Neural cell (in vitro differentiated cells): ENCODE measurements at regions not wholly inside any gene's neighbourhood (a gene's known extent, or its start where the extent isn't known, plus 50 kb on each side); places are given as distances from the start of the nearest gene placed in this dataset.

Experiments used
- H2AFZ ChIP-seq: fragments of 200-600, 300-800 bp; sonication (generic), shearing (Covaris generic); 2 replicates; pipeline ENCODE4 v1.6.0; 2014; ENCODE audit warnings: low read depth, mild to moderate bottlenecking, antibody characterized with exemption, low read length, moderate library complexity
- H3F3A ChIP-seq: fragments of 200-600 bp; shearing (Covaris generic); 2 replicates; pipeline ENCODE4 v1.6.1; 2016; ENCODE audit warnings: mild to moderate bottlenecking, moderate library complexity, mixed read lengths, antibody characterized with exemption, low read length; ENCODE audit not compliant: insufficient read depth, poor library complexity, severe bottlenecking
- H3K27ac ChIP-seq: fragments of 200-600, 300-800 bp; sonication (generic), shearing (Covaris generic); 2 replicates; pipeline ENCODE4 v1.5.1; 2014; ENCODE audit warnings: mild to moderate bottlenecking, low read length, moderate library complexity
- H3K27me3 ChIP-seq: fragments of 300-800, 200-600 bp; sonication (generic), shearing (Covaris generic); 2 replicates; pipeline ENCODE4 v1.6.0; 2014; ENCODE audit warnings: mild to moderate bottlenecking, low read depth, low read length, moderate library complexity; ENCODE audit not compliant: insufficient read depth
- H3K36me3 ChIP-seq: fragments of 300-800, 200-600 bp; sonication (generic), shearing (Covaris generic); 2 replicates; pipeline ENCODE4 v1.5.1; 2014; ENCODE audit warnings: mild to moderate bottlenecking, antibody characterized with exemption, low read length, moderate library complexity; ENCODE audit not compliant: insufficient read depth
- H3K4me2 ChIP-seq: fragments of 300-800, 200-600 bp; sonication (generic), shearing (Covaris generic); 2 replicates; pipeline ENCODE4 v1.6.0; 2014; ENCODE audit warnings: mild to moderate bottlenecking, low read length
- H3K4me3 ChIP-seq: fragments of 300-800, 200-600 bp; sonication (generic), shearing (Covaris generic); 2 replicates; pipeline ENCODE4 v1.5.1; 2014; ENCODE audit warnings: mild to moderate bottlenecking, low read length, moderate library complexity
- H3K79me2 ChIP-seq: fragments of 200-600 bp; shearing (Covaris generic); replicated peaks from 2 replicates; pipeline ENCODE4 v1.6.0; 2014; ENCODE audit warnings: mild to moderate bottlenecking, low read length, moderate library complexity; ENCODE audit not compliant: insufficient read depth
- H3K9ac ChIP-seq: fragments of 300-800, 200-600 bp; sonication (generic), shearing (Covaris generic); 2 replicates; pipeline ENCODE4 v1.6.1; 2016; ENCODE audit warnings: mild to moderate bottlenecking, low read length, mixed read lengths
- H3K9me2 ChIP-seq: fragments of 200-600 bp; shearing (Covaris generic); 2 replicates; pipeline ENCODE4 v1.6.1; 2016; ENCODE audit warnings: mild to moderate bottlenecking, low read length, mixed read lengths; ENCODE audit not compliant: insufficient read depth
- H3K9me3 ChIP-seq: fragments of 200-600, 300-800 bp; sonication (generic), shearing (Covaris generic); 2 replicates; pipeline ENCODE4 v1.6.1; 2016; ENCODE audit warnings: mild to moderate bottlenecking, mixed run types, low read length, moderate library complexity, mixed read lengths
- H4K20me1 ChIP-seq: fragments of 200-600 bp; shearing (Covaris generic); 2 replicates; pipeline ENCODE4 v1.6.1; 2016; ENCODE audit warnings: mild to moderate bottlenecking, mixed run types; ENCODE audit not compliant: insufficient read depth
- EP300 ChIP-seq: fragments of 450-650 bp; conservative IDR thresholded peaks from 2 replicates; pipeline ENCODE4 v1.6.1; 2014; ENCODE audit warnings: antibody characterized with exemption, mild to moderate bottlenecking, moderate library complexity; ENCODE audit not compliant: poor library complexity, severe bottlenecking
- EZH2 ChIP-seq: fragments of 200-600, 300-800 bp; shearing (Covaris generic), sonication (generic); IDR thresholded peaks from 2 replicates; pipeline ENCODE4 v1.6.1; 2014; ENCODE audit warnings: antibody characterized with exemption, low read length, borderline replicate concordance, mild to moderate bottlenecking; ENCODE audit not compliant: insufficient read depth, poor library complexity, severe bottlenecking
- MXI1 ChIP-seq: fragments of 450-650 bp; conservative IDR thresholded peaks from 2 replicates; pipeline ENCODE4 v1.6.1; 2014; ENCODE audit warnings: antibody characterized with exemption, mild to moderate bottlenecking; ENCODE audit not compliant: poor library complexity, severe bottlenecking
- POLR2AphosphoS5 ChIP-seq: IDR thresholded peaks from 2 replicates; pipeline ENCODE4 v1.6.1; 2012
- RAD21 ChIP-seq: fragments of 450-650 bp; conservative IDR thresholded peaks from 2 replicates; pipeline ENCODE4 v1.6.1; 2014; ENCODE audit warnings: antibody characterized with exemption, mild to moderate bottlenecking, moderate library complexity
- SMC3 ChIP-seq: fragments of 450-650 bp; conservative IDR thresholded peaks from 2 replicates; pipeline ENCODE4 v1.6.1; 2014; ENCODE audit warnings: antibody characterized with exemption, mild to moderate bottlenecking, moderate library complexity; ENCODE audit not compliant: poor library complexity
- TAF1 ChIP-seq: IDR thresholded peaks from 2 replicates; pipeline ENCODE4 v1.6.1; 2012; ENCODE audit warnings: low read depth
- TF ChIP-seq, protein P1 (sequence below): IDR thresholded peaks from 2 replicates; pipeline ENCODE4 v1.6.1; 2012; ENCODE audit warnings: borderline replicate concordance
- TF ChIP-seq, protein P2 (sequence below): fragments of 450-650 bp; IDR thresholded peaks from 2 replicates; pipeline ENCODE4 v1.5.1; 2014; ENCODE audit warnings: antibody characterized with exemption, mild to moderate bottlenecking, moderate library complexity; ENCODE audit not compliant: poor library complexity, severe bottlenecking

DNA sequence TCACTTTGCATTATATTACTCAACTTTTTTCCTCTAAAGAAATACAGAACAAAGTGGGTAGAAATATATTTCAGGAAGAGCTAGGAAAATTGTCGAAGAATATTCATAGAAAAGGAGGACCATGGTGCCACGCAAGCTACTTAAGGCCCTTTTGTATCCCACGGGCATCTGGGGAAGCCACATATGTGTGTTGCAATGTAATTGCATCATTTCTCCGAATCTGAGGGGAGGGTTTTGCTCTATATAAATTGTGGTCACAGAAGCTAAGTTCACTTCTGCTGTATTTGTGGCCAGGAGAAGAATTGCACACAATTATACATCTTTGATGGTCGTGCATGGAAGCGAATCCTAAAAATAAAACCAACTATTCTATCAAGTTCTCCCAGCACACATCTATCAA lies 360.3 kb downstream of the IRS1 start:
- Histone ChIP-seq H3K36me3 (no peaks in the 10 kb centered on the region), H3K9ac (no peak overlapping the region)

DNA sequence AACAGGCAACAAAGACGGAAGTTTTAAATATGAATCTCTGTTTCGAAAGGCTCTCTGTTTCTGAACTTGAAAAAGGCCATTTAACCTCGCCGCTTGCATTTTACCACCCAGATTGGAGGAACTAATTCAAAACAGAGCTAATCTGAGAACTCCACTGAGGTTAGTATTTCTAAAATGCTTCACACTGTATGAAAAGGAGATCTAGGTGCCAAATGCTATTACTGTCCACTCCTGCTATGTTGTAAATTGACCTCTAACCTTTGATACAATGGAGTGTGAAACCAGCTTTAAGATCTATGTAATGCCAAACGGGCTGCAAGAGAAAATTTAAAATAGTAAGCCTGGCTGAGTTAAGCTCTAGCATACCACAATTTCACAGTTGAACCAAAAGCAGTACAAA lies 364.5 kb downstream of the IRS1 start:
- Histone ChIP-seq H3K4me3 (no peak overlapping the region), H3K4me2 (no peak overlapping the region), H3K36me3 (no peaks in the 10 kb centered on the region), H4K20me1 (no peaks in the 10 kb centered on the region), H3K27ac (no peak overlapping the region), H2AFZ (no peak overlapping the region), H3K27me3 (no peaks in the 10 kb centered on the region), H3K9me3 (no peaks in the 10 kb centered on the region), H3K9ac (no peak overlapping the region), H3K79me2 (no peaks in the 10 kb centered on the region), H3F3A (no peaks in the 10 kb centered on the region), H3K9me2 (no peaks in the 10 kb centered on the region)
- TF ChIP-seq, protein P1, sequence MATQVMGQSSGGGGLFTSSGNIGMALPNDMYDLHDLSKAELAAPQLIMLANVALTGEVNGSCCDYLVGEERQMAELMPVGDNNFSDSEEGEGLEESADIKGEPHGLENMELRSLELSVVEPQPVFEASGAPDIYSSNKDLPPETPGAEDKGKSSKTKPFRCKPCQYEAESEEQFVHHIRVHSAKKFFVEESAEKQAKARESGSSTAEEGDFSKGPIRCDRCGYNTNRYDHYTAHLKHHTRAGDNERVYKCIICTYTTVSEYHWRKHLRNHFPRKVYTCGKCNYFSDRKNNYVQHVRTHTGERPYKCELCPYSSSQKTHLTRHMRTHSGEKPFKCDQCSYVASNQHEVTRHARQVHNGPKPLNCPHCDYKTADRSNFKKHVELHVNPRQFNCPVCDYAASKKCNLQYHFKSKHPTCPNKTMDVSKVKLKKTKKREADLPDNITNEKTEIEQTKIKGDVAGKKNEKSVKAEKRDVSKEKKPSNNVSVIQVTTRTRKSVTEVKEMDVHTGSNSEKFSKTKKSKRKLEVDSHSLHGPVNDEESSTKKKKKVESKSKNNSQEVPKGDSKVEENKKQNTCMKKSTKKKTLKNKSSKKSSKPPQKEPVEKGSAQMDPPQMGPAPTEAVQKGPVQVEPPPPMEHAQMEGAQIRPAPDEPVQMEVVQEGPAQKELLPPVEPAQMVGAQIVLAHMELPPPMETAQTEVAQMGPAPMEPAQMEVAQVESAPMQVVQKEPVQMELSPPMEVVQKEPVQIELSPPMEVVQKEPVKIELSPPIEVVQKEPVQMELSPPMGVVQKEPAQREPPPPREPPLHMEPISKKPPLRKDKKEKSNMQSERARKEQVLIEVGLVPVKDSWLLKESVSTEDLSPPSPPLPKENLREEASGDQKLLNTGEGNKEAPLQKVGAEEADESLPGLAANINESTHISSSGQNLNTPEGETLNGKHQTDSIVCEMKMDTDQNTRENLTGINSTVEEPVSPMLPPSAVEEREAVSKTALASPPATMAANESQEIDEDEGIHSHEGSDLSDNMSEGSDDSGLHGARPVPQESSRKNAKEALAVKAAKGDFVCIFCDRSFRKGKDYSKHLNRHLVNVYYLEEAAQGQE: no peak
- no peak for TF ChIP-seq MXI1
- TF ChIP-seq TAF1: no peak
- TF ChIP-seq, protein P2, sequence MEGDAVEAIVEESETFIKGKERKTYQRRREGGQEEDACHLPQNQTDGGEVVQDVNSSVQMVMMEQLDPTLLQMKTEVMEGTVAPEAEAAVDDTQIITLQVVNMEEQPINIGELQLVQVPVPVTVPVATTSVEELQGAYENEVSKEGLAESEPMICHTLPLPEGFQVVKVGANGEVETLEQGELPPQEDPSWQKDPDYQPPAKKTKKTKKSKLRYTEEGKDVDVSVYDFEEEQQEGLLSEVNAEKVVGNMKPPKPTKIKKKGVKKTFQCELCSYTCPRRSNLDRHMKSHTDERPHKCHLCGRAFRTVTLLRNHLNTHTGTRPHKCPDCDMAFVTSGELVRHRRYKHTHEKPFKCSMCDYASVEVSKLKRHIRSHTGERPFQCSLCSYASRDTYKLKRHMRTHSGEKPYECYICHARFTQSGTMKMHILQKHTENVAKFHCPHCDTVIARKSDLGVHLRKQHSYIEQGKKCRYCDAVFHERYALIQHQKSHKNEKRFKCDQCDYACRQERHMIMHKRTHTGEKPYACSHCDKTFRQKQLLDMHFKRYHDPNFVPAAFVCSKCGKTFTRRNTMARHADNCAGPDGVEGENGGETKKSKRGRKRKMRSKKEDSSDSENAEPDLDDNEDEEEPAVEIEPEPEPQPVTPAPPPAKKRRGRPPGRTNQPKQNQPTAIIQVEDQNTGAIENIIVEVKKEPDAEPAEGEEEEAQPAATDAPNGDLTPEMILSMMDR: no peak
- no peak for TF ChIP-seq EZH2

More for the DNA sequence above, 360.3 kb downstream of the IRS1 start:
- no peaks in the 10 kb centered on the region for H3F3A ChIP-seq
- no peak overlapping the region for H3K4me2 ChIP-seq
- no peak overlapping the region for H2AFZ ChIP-seq
- TF ChIP-seq SMC3: no peak
- TF ChIP-seq MXI1: no peak
- TF ChIP-seq, protein P1: no peak
- TF ChIP-seq EP300: no peak
- TF ChIP-seq RAD21: no peak
- no peak for TF ChIP-seq EZH2
- no peak for TF ChIP-seq POLR2AphosphoS5
- TF ChIP-seq TAF1: no peak
- TF ChIP-seq, protein P2: no peak
- H4K20me1 ChIP-seq: no peaks in the 10 kb centered on the region
- H3K27ac ChIP-seq: no peak overlapping the region
- no peak overlapping the region for H3K4me3 ChIP-seq
- no peaks in the 10 kb centered on the region for H3K9me3 ChIP-seq
- no peaks in the 10 kb centered on the region for H3K79me2 ChIP-seq
- H3K27me3 ChIP-seq: no peaks in the 10 kb centered on the region
- H3K9me2 ChIP-seq: no peaks in the 10 kb centered on the region
